Fibroblast of gingiva (primary cell): ENCODE measurements at regions not wholly inside any gene's neighbourhood (a gene's known extent, or its start where the extent isn't known, plus 50 kb on each side); places are given as distances from the start of the nearest gene placed in this dataset.

Experiments used
- DNase-seq: peaks from one replicate; pipeline ENCODE4 v3.0.0-alpha.2; 2011; ENCODE audit warnings: low read depth

DNA sequence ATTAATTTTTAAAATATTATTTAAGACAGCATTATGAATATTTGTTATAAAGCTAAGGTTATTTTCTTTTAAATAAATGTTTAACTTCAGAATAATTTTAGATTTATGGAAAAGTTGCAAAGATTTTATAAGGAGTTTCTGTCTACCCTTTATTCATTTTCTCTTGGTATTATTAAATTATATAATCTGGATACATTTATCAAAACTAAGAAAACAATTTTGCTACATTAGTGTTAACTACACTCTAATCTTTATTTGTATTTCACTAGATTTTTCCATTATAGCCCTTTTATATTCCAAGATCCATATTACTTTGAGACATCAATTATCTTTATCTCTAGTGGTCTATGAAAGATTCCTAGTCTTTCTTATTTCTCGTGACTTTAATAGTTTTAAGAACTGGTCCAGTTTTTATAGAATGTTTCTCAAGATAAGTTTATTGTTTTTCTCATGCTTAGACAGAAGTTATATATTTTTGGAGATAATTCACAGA is 1243.7 kb upstream of the PCDH9 start:
- DNase-seq: no peak

DNA sequence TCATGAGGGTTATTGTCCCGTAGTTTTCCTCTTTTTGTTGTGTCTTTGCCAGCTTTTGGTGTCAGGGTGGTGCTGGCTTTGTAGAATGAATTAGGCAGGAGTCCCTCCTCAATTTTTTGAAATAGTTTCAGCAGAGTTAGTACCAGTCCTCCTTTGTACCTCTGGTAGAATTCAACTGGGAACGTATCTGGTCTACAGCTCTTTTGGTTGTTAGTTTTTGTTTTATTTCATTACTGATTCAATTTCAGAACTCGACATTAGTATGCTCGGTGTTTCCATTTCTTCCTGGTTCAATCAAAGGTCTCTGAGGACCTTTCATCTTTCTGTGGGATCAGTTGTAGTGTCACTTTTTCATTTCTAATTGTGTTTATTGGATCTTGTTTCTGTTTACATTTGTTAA is 1237.0 kb upstream of the PCDH9 start:
- DNase-seq: no peak

DNA sequence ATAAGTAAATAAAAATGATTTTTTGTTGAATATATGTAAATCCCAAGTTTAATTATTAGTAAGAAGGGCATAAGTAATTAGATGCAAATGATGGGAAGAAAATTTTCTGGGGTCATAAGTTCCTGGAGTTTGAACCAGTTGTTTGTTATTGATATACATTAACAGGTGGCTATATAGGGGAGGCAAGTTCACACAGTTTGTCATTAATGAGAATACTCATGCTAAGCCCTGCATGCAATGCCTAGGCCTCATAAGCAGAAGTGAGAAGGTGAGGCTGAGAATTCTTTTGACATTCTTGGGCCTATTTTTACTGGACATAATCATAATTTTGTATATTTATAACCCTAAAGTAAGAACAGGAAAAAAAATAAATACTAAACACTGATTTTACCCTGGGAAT is 1210.7 kb upstream of the PCDH9 start:
- DNase-seq: no peak

DNA sequence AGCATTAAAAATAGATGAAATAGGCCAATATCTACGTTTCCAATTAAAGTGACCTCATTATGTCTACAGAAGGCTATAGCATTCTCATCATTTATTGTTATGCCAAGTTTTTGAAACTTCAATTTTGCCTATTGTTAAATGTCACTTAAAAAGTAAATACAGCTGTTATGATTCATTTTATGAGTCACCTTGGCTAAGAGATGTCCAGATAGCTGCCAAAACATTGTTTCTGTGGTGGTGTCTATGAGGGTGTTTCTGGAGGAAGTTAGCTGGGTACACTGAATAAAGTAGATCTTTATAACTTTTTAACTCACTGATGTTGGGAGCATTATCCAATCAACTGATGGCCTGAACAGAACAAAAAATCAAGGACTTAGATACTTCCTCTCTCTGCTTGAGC is 1209.7 kb upstream of the PCDH9 start:
- DNase-seq: peak; percentile 1

DNA sequence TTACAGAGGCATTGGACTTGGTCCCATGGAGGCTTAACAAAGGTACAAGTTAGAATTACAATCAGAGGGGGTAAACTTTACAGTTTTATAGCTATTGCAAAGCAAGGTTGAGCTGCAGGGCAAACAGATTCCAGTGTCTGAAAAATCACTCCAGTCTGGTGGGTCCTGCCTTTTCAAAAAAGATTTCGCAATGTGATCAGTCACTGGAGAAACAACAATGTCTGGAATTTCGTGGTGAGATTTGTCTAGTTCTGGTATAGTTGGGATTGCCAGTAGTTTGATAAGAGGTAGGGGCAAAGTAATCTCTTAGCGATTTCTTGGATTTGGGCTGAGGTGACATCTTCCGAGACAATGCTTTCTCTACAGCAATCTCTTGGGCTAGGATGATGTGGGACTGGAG is 1198.2 kb upstream of the PCDH9 start:
- DNase-seq: no peak

DNA sequence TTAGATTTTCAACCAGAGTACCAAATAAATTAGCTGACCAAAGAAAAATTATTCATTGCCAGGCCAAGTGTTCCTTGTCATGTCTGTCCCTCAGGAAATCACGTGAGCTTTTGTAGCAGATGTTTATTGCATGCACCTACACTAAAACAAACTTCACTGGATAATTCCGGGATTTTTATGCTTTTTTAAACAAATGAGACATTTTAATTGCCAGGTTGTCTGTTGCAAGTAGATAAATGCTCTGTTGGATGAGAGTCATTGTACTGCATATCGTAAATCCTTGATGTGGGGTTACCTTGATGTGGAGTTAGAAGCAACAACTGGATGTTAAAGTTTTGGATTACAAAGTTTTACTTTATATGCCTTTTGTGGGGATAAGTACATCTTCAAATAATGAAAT is 1187.7 kb upstream of the PCDH9 start:
- DNase-seq: no peak

DNA sequence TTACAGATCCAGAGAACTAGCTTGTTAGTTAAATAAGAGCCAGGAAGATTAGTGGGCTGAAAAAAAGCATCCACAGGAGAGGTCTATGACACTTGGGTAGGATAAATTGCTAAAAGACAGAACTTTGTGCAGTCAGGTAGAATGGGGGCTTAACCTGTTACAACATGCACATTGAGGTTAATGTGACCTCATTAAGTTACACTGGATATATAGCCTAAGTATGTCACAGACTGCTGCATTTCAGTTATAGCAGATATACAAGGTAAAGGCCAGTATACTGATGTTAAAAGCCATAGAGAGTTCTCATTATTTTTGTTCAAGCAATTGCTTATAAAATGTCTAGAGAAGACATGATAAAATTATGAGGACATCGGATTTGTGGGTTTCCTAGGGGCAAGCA is 1179.9 kb upstream of the PCDH9 start:
- no peak for DNase-seq

DNA sequence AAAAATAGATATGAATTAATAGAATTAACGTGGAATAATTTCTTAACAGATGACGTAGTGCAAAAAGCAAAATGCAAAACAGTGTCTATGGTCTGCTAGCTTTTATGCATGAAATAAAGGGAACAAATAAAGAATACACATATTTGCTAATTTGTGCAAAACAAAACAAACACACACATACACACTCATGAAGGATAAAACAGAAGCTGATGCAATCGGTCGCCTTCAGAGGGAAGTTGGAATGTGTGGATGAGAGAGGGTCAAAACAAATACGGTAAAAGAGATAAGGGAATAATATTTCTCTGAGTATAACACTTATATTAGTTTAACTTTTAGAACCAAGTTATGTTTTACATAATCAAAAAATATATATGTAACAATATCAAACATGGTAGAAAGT is 1160.9 kb upstream of the PCDH9 start:
- DNase-seq: no peak

DNA sequence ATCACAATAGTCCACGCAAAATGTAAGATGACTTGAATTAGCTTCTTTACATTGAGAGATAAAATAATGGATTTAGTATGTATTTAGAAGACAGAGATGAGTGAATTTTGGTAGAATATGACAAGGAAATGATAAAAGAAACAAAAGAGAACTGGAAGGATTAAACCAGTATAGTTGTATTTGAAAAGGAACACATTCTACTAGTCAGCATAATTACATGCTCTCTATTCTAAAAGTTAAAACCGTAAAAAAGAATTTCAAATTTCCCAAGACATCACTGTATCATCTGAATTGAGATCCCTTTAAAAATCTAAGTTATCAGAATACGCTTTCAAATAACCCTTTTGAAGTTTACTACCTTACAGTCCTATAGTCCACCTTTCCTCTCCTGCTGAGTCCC is 1156.7 kb upstream of the PCDH9 start:
- DNase-seq: no peak

DNA sequence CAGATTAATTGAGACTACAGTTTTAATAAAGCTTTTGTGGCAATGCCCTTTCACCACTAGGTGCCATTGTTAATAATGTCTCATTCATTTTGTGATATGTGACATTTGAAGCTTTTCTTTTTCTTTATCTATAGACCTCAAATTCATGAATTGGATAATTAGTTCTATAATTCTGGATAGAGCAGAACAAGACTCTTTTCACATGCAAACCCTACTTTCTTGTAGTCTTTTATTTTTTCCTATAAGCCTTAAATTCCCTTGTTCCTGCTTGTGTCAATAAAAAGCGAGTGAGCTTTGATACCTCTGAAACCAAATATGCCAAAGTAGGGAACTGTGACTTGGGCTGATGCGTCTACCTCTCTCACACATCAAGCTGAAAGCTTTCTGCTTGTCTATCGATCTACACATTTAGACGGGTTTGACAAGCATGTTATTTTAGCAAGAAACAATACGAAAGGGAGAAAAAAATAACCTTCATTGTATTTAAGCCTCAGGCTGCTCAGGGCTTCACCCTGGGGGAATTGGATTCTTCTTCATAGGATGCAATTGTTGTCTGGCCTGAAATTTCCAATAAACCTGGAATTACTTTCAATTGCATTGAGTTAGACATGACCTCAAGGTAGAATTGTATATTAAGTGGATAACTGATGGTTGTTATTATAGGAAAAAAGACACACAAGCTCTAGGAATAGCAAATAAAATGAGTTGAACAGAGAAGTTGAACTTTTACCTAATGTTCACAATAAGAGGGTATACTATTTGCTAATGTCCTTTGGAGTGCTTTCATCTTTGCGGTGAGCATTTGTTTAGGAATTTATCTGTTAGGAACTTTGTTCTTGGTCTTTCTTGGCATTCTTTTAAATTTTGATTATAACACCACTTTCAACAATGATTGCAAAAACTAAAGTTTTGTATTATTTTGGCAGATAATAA is 1150.2 kb upstream of the PCDH9 start:
- no peak for DNase-seq

DNA sequence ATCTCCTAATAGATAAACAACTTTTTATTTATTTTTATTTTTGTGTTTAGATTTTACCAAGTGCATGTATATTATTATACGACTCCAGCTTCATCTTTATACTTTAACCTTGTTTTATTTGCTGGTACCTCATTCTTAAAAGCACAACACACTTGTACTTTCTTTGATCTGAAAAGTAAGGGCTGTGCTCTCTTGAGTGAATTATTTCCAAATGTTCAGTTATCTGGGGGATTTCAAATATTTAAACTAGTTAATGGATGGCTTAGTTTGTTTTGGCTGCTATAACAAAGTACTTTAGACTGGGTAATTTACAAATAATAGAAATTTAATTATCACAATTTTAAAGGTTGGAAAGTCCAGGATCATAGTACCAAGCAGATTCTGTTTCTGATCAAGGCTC is 1148.2 kb upstream of the PCDH9 start:
- no peak for DNase-seq

DNA sequence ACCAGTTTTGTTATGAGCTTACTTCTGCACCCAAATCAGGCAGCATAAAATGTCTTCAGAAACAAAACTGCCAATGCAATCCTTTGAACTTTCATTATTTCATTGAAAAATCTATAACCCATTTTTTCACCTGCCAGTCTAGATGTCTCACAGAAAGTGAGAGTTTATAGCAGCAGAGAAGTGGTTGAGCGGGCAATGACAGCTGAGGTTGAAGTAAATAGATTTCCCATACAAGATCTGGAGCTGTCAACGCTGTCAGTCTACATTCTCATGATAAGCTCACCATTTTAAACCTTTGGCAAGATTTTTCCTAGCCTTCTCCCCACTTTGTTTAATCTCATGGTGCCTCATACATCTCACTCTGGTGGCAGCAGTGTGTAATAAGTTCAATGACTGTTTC is 1144.9 kb upstream of the PCDH9 start:
- no peak for DNase-seq

DNA sequence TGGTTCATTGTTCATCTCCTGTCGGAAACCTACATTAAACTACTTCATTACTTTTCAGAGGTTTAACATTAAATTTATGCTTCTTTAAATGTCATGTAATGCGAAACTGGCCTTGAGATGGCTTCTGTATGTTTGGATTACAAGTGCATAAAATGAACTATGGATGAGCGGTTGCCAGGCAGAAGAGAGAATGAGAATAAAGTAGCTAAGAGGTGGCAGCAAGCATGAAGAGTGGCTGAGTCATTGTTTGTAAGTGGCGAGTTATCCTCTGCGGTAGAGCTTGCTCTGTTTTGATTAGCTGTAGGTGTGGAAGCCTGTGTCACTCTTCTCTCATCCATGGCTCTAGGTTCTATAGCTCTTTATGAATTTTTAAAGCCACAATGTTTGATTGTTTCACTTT is 1139.6 kb upstream of the PCDH9 start:
- no peak for DNase-seq

DNA sequence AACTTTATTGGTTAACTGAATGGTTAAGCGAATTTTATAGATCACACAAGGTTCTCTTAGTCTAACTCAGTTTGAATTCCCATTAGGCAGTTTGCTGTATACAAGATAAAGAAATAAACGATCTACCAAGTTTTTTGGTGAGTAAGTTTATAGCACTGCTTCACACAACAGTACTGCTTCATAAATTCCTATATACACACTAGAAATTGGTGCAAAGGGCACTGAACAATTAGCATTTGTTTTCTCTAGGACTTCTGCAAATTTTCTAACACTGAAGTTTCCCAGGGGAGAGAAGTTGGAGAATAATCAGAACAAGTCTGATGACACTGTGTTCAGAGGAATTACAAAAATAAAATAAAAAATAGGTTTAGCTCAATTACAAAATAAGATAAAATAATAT is 1138.8 kb upstream of the PCDH9 start:
- no peak for DNase-seq

DNA sequence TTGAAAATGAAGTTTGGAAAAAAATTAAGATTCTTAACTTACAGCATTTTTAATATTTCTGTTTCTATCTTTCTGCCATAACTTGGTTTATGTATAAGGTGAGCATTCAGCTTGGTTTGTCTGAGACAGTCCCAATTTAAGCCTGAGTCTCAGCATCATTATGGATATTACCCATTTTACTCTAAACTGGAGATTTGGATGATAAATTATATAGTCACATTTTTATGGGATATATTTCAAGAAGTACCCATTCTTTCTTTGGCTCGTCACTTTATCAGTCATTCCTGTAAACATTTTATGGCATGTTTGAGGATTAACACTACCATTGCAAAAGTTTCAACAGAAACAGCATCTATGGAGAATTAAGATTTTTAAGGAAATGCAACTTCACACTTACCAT is 1129.0 kb upstream of the PCDH9 start:
- no peak for DNase-seq

DNA sequence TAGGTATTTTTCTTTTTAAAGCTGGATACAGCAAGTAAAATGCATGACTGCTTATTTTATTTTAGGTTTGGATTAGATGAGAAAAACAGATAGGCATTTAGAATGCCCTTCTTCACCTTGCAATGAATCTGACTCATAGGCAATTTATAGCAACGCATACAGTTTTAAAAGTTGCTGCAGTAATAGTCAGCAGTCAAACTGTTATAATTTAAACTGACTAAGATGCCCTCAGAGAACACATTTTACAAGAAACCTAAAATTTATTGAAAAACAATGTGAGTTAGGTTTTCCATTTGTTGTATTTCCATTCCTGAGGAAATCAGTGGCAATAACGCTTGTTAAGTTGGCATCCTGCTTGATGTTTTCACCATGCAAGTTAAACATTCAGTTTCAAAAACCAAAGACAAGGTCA is 1128.2 kb upstream of the PCDH9 start:
- no peak for DNase-seq

DNA sequence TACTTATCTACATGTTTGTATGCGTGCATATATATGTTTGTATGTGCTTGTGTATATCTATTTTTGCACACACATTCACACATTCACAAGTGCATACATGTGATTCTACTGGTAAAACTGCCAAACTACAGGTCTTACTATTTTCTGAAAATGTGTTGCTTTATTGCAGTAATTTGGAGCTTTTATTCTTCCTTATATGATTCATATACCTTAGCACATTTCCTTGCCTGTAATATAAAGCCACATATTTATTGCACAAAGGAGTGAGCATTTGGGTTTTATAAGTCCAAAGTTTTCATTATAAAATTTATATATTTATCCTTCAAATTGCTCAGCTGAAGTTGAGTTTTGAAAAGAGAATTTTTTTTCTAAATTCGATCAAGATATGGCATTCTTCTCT is 1120.4 kb upstream of the PCDH9 start:
- no peak for DNase-seq

DNA sequence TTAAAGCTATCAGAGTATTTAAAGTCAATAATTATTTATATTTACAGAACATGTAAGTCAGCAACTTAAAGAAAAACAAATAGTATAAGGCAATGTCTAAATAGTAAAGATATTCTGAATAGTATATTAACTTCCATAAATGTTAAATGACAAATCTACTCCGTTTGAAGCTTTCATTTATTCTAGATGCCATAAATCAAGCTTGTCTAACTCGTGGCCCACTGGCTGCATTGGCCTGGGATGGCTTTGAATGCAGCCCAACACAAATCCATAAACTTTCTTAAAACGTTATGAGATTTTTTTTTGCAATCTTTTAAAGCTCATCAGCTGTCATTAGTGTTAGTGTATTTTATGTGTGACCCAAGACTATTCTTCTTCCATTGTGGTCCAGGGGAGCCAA is 1117.1 kb upstream of the PCDH9 start:
- no peak for DNase-seq

DNA sequence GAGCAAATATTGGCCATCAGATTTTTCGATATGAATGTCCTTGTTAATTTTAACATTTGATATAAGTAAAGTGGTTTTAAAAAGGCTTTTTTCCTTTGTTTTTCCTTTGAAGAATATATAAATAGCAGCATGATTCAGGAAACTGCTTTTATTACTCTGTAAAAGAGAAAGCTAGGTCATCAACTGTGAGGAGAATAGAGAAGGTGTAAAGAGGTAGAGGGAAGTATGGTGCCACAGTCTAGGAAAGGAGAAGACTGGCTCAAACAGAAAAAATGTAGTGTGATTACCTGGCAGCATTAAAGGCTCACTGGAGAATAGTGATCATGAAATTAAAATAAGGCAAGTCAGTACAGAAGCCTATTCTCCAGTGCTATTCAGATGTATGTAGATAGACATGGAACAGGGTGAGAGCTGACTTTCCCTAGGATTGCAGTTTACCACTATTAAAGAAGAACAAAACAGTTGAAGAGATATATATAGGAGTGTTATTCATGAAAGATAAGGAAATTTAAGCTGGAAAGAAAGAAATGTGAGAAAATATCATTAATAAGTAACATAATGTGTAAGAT is 1115.9 kb upstream of the PCDH9 start:
- DNase-seq: no peak

DNA sequence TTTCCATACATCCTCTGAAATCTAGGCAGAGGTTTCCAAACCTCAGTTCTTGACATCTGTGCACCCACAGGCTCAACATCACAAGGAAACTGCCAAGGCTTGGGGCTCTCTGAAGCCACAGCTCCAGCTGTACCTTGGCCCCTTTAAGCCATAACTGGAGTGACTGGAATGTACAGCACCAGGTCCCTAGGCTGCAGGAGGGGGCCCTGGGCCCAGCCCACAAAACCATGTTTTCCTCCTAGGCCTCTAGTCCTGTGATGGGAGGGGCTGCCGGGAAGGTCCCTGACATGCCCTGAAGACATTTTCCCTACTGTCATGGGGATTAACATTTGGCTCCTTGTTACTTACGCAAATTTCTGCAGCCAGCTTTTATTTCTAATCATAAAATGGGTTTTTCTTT is 1093.0 kb upstream of the PCDH9 start:
- no peak for DNase-seq

DNA sequence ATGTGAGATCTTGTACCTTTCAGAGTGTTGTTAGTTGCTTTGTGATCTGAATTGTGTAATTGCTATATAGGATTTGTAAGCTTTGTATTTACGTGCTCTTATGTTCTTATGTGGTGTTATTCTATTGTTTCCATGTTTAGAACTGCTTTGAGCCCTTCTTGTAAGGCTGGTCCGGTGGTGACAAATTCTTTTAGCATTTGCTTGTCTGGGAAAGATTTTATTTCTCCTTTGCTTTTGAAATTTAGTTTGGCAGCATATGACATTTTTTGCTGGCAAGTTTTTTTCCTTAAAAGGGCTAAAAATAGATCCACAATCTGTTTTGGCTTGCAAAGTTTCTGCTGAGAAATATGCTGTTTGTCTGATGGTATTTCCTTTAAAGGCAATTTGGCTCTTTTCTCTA is 1089.2 kb upstream of the PCDH9 start:
- no peak for DNase-seq

DNA sequence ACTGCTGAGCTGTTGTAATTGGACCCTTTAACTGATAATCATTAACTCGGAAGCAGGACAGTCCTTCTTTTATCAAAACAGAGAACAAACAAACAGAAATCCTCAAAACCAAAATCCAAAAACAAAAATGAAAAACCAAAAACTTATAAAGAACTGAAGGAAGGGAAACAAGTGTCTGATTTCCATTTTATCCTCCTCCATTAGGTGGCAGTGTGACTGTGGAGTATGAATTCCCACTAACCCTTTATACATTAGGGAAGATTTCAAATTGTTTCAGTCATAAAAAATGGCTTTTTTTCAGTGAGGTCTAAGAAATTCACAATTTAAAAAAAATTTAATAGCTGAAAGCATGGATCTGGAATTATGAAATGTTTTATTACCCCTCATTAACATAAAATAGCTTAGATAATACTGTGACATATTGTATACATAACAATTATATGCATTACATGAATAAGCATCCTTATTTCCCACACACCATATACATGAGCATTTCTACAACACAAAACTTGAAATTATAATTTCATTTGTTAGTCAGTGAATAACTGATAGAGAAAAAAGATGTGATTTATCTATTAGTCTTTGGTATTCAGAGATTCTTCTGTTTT is 1074.3 kb upstream of the PCDH9 start:
- DNase-seq: no peak

DNA sequence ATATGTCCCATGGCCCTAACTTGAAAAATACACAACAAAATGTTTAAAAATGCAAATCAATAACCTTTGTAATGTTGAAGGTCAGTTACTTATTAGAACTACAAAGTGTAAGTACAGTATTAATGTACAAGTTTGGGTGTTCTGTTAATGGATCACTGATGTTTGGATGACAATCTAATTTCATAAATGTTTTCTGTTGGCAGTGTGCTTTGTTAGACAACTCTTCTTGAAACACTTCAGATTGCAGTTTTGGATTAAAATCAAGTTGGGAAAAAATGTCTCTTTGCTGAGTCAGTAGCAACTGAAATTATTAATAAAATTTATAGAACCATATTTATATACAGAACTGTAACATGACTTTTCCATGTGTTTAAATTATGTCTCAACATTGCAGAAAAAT is 1063.5 kb upstream of the PCDH9 start:
- DNase-seq: no peak
